H1 (cell line): ENCODE measurements at regions not wholly inside any gene's neighbourhood (a gene's known extent, or its start where the extent isn't known, plus 50 kb on each side); places are given as distances from the start of the nearest gene placed in this dataset.

Source experiments
- CTCF ChIA-PET: fragments of 300-600 bp; sonication (Branson Sonifier 250); formaldehyde crosslinking; loops from one replicate; lab custom pipeline; 2021; ENCODE audit not compliant: partially characterized antibody; lab: Charles Lee
- POLR2A ChIA-PET: fragments of 300-600 bp; sonication (Branson Sonifier 250); formaldehyde crosslinking; loops from one replicate; lab custom pipeline; 2021; ENCODE audit warnings: inconsistent platforms; ENCODE audit not compliant: partially characterized antibody; lab: Charles Lee
- DNase-seq, 2 experiments: peaks; one replicate each; pipeline versions ENCODE4 v3.0.0 to v3.0.0-alpha.2; 2010 to 2022; ENCODE audit warnings: low spot score in 2 of 2, low read depth in 1 of 2, mixed read lengths in 1 of 2
- FAIRE-seq: peaks from 2 replicates; lab custom pipeline; 2011; peaks lifted over from hg19 to GRCh38; lab: Jason Lieb, UNC
- H2AFZ ChIP-seq: 2 replicates; pipeline ENCODE4 v1.8.1; 2012; ENCODE audit warnings: low read length, inconsistent platforms
- H2AK5ac ChIP-seq: 2 replicates; pipeline ENCODE4 v1.6.1; 2013; ENCODE audit warnings: low read depth, low read length
- H2BK120ac ChIP-seq: replicated peaks from 2 replicates; pipeline ENCODE3; 2013; ENCODE audit warnings: low read depth, low read length, inconsistent platforms
- H2BK12ac ChIP-seq: 2 replicates; pipeline ENCODE4 v1.6.1; 2013; ENCODE audit warnings: low read depth, low read length
- H2BK15ac ChIP-seq: 2 replicates; pipeline ENCODE4 v1.6.1; 2013; ENCODE audit warnings: low read length
- H2BK20ac ChIP-seq: 2 replicates; pipeline ENCODE4 v1.6.1; 2013; ENCODE audit warnings: low read length
- H2BK5ac ChIP-seq: 2 replicates; pipeline ENCODE4 v1.6.1; 2013; ENCODE audit warnings: low read depth, low read length
- H3K14ac ChIP-seq: 2 replicates; pipeline ENCODE4 v1.6.1; 2013; ENCODE audit warnings: inconsistent platforms; ENCODE audit not compliant: insufficient read length
- H3K18ac ChIP-seq: 2 replicates; pipeline ENCODE4 v1.6.1; 2013; ENCODE audit warnings: low read length; ENCODE audit errors: extremely low read depth
- H3K23ac ChIP-seq: 2 replicates; pipeline ENCODE4 v1.6.1; 2013; ENCODE audit warnings: inconsistent platforms; ENCODE audit not compliant: insufficient read length
- H3K23me2 ChIP-seq: 2 replicates; pipeline ENCODE4 v1.6.1; 2013; ENCODE audit warnings: low read depth, low read length
- H3K27ac ChIP-seq: 2 replicates; pipeline ENCODE4 v1.6.1; 2011; ENCODE audit warnings: low read depth, low read length, inconsistent platforms
- H3K27me3 ChIP-seq, 4 experiments: replicated peaks in 1 of 4; 1 replicate in 1 of 4; 2 replicates in 3 of 4; pipeline versions ENCODE4 v1.6.1 to v1.8.1; 2011 to 2013; ENCODE audit warnings: low read length in 3 of 4, mild to moderate bottlenecking in 3 of 4, inconsistent platforms in 2 of 4, mixed read lengths in 2 of 4, moderate library complexity in 1 of 4; ENCODE audit not compliant: control insufficient read depth in 3 of 4, insufficient read depth in 3 of 4; ENCODE audit errors: extremely low read depth in 1 of 4
- H3K36me3 ChIP-seq, 4 experiments: 2 replicates each; pipeline versions ENCODE4 v1.6.1 to v1.8.1; 2011 to 2013; ENCODE audit warnings: mild to moderate bottlenecking in 4 of 4, low read length in 3 of 4, moderate library complexity in 2 of 4, control low read depth in 1 of 4, inconsistent platforms in 1 of 4; ENCODE audit not compliant: insufficient read depth in 4 of 4, control insufficient read depth in 2 of 4
- H3K4ac ChIP-seq: replicated peaks from 2 replicates; pipeline ENCODE3; 2013; ENCODE audit warnings: low read length, low read depth, mixed read lengths, inconsistent platforms; ENCODE audit not compliant: insufficient read length
- H3K4me1 ChIP-seq, 4 experiments: replicated peaks in 1 of 4; 1 replicate in 1 of 4; 2 replicates in 3 of 4; pipeline versions ENCODE4 v1.6.1 to v1.8.1; 2011 to 2013; ENCODE audit warnings: low read length in 3 of 4, inconsistent platforms in 2 of 4, mixed read lengths in 1 of 4; ENCODE audit not compliant: insufficient read depth in 4 of 4, control insufficient read depth in 3 of 4
- H3K4me2 ChIP-seq, 2 experiments: 2 replicates each; pipeline versions ENCODE4 v1.6.1 to v1.8.1; 2011 to 2013; ENCODE audit warnings: low read depth in 2 of 2, low read length in 2 of 2, control low read depth in 1 of 2, inconsistent platforms in 1 of 2, mild to moderate bottlenecking in 1 of 2; ENCODE audit not compliant: insufficient read depth in 1 of 2
- H3K4me3 ChIP-seq, 4 experiments: fragments of 200-600, 300-600 bp in 1 of 4; sonication (generic), shearing (Covaris generic), sonication (Bioruptor Twin) in 1 of 4; 2 replicates each; pipeline versions ENCODE4 v1.5.1 to v1.8.1; 2011 to 2016; ENCODE audit warnings: low read length in 4 of 4, low read depth in 3 of 4, control low read depth in 2 of 4, inconsistent platforms in 2 of 4, mild to moderate bottlenecking in 2 of 4, mixed read lengths in 1 of 4, moderate library complexity in 1 of 4; ENCODE audit not compliant: insufficient read depth in 2 of 4; ENCODE audit errors: extremely low read depth in 1 of 4
- H3K56ac ChIP-seq: replicated peaks from 2 replicates; pipeline ENCODE3; 2013; ENCODE audit warnings: low read depth, mild to moderate bottlenecking, mixed read lengths, low read length, inconsistent platforms; ENCODE audit not compliant: insufficient read length
- H3K79me1 ChIP-seq: 2 replicates; pipeline ENCODE4 v1.6.1; 2013; ENCODE audit warnings: low read depth, low read length, control low read depth
- H3K79me2 ChIP-seq, 2 experiments: 2 replicates each; pipeline versions ENCODE4 v1.6.1 to v1.8.1; 2012 to 2013; ENCODE audit warnings: low read length in 2 of 2, mild to moderate bottlenecking in 2 of 2, inconsistent platforms in 1 of 2; ENCODE audit not compliant: insufficient read depth in 2 of 2, control insufficient read depth in 1 of 2
- H3K9ac ChIP-seq, 4 experiments: replicated peaks in 1 of 4; 1 replicate in 1 of 4; 2 replicates in 3 of 4; pipeline versions ENCODE4 v1.6.1 to v1.8.1; 2011 to 2013; ENCODE audit warnings: low read depth in 3 of 4, low read length in 3 of 4, control low read depth in 2 of 4, mild to moderate bottlenecking in 2 of 4, moderate library complexity in 2 of 4, inconsistent platforms in 1 of 4; ENCODE audit errors: extremely low read depth in 1 of 4
- H3K9me3 ChIP-seq, 2 experiments: 2 replicates each; pipeline versions ENCODE4 v1.6.1 to v1.8.1; 2012 to 2013; ENCODE audit warnings: mild to moderate bottlenecking in 2 of 2, moderate library complexity in 2 of 2, control low read depth in 1 of 2, inconsistent platforms in 1 of 2, low read depth in 1 of 2, low read length in 1 of 2, mixed read lengths in 1 of 2; ENCODE audit not compliant: insufficient read depth in 2 of 2
- H4K20me1 ChIP-seq, 2 experiments: replicated peaks in 1 of 2; 2 replicates each; pipeline versions ENCODE3 to v1.8.1; 2011 to 2013; ENCODE audit warnings: inconsistent platforms in 2 of 2, low read length in 2 of 2, mild to moderate bottlenecking in 1 of 2; ENCODE audit not compliant: insufficient read depth in 2 of 2, control insufficient read depth in 1 of 2
- H4K5ac ChIP-seq: 2 replicates; pipeline ENCODE4 v1.6.1; 2013; ENCODE audit warnings: low read length, low read depth, mixed read lengths, inconsistent platforms; ENCODE audit not compliant: insufficient read length
- H4K8ac ChIP-seq: 2 replicates; pipeline ENCODE4 v1.8.0; 2013; ENCODE audit warnings: mild to moderate bottlenecking, moderate library complexity, low read length, inconsistent platforms; ENCODE audit not compliant: insufficient read depth; ENCODE audit errors: extremely low read depth
- H4K91ac ChIP-seq: replicated peaks from 2 replicates; pipeline ENCODE3; 2013; ENCODE audit warnings: low read length, mixed read lengths, inconsistent platforms; ENCODE audit not compliant: insufficient read length
- CBX5 ChIP-seq: fragments of 300-800, 300-1000 bp; sonication (generic); IDR thresholded peaks from 2 replicates; pipeline ENCODE4 v1.7.1; 2016; ENCODE audit warnings: antibody characterized with exemption, low read length, low read depth
- CHD2 ChIP-seq: IDR thresholded peaks from 2 replicates; pipeline ENCODE4 v1.6.1; 2012; ENCODE audit warnings: low read length, improper control_type of control experiment
- EGR1 ChIP-seq: IDR thresholded peaks from 2 replicates; pipeline ENCODE4 v1.6.1; 2011; ENCODE audit warnings: low read depth, low read length, borderline replicate concordance
- PHF8 ChIP-seq: fragments of 200-600 bp; sonication (generic); conservative IDR thresholded peaks from 2 replicates; pipeline ENCODE4 v1.7.1; 2012; ENCODE audit warnings: low read depth, mild to moderate bottlenecking, inconsistent platforms, low read length, moderate library complexity
- RNF2 ChIP-seq: fragments of 200-900, 300-1000 bp; sonication (generic); IDR thresholded peaks from 2 replicates; pipeline ENCODE4 v1.7.1; 2016; ENCODE audit warnings: borderline replicate concordance, low read depth, mild to moderate bottlenecking, antibody characterized with exemption, low read length; ENCODE audit not compliant: poor library complexity, severe bottlenecking; ENCODE audit errors: missing control alignments
- WGBS, 2 experiments: shearing (Covaris generic) in 1 of 2; methylation state at CpG; one replicate each; pipeline versions ENCODE4 v1.1.6 to v1.1.7; 2013 to 2015; ENCODE audit warnings: low lambda C conversion rate in 2 of 2, mixed read lengths in 2 of 2, inconsistent platforms in 1 of 2, low coverage in 1 of 2, missing lambda C conversion rate in 1 of 2; ENCODE audit not compliant: insufficient replicate concordance in 2 of 2, insufficient coverage in 1 of 2, insufficient read length in 1 of 2; ENCODE audit errors: extremely low coverage in 1 of 2, missing lambda C conversion rate in 1 of 2; 5-methylcytosine and 5-hydroxymethylcytosine counted together

DNA sequence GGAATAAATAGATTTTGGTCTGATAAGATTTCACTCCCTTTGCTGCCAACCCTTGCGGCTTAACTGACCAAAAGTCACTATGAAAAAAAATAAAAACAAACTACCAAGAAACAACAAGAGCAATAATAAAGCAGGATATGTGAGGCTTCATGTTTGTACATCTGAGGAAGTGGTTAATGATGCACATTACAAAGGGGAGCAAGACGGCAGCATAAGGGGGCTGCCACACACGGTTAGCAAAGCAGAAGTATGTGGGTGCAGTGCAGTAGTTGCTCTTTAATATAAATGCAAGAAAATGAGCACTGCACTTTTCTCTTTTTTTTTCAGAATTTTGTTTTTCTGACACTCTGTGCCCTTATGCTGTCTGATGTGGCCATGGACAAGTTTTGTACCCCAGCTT, 377.1 kb upstream of the CNTNAP5 start:
- H3K79me1 ChIP-seq, result no peaks in the 10 kb centered on the region
- CTCF ChIA-PET, result no interaction called here
- no peaks in the 10 kb centered on the region for H3K36me3 ChIP-seq
- H3K18ac ChIP-seq, result no peak overlapping the region
- no peak overlapping the region for H2BK15ac ChIP-seq
- no peak overlapping the region for H3K4me2 ChIP-seq
- H2BK20ac ChIP-seq, result no peak overlapping the region
- H3K23ac ChIP-seq, result no peak overlapping the region
- no peak overlapping the region for H2BK120ac ChIP-seq
- no peak for DNase-seq
- no peak overlapping the region for H3K14ac ChIP-seq
- H3K9me3 ChIP-seq, result no peaks in the 10 kb centered on the region
- no peak overlapping the region for H2BK12ac ChIP-seq
- H2BK5ac ChIP-seq, result no peak overlapping the region
- H3K4me1 ChIP-seq, result no peaks in the 10 kb centered on the region
- H4K91ac ChIP-seq, result no peak overlapping the region
- no peak for TF ChIP-seq CHD2
- TF ChIP-seq RNF2, result no peak
- TF ChIP-seq EGR1, result no peak
- TF ChIP-seq CBX5, result no peak
- TF ChIP-seq PHF8, result no peak
- TF ChIP-seq, all 59 proteins: peak for 0
- Histone ChIP-seq H3K9ac (no peak overlapping the region), H3K4ac (no peak overlapping the region), H2AK5ac (no peak overlapping the region), H4K20me1 (no peaks in the 10 kb centered on the region), H3K27me3 (no peaks in the 10 kb centered on the region), H4K5ac (no peak overlapping the region), H3K79me2 (no peaks in the 10 kb centered on the region), H3K27ac (no peak overlapping the region), H3K4me3 (no peak overlapping the region), H4K8ac (no peak overlapping the region), H3K23me2 (no peaks in the 10 kb centered on the region), H2AFZ (no peak overlapping the region), H3K56ac (no peak overlapping the region)
- 91% methylated on average over 3 of the region's 3 CpGs; no CpG with 5 or more reads in 1 of the 2 experiments for WGBS, 2 experiments
- POLR2A ChIA-PET, result no interaction called here
- FAIRE-seq, result no peak
